ENCODE measurements at regions not wholly inside any gene's neighbourhood (a gene's known extent, or its start where the extent isn't known, plus 50 kb on each side); places are given as distances from the start of the nearest gene placed in this dataset.

DNA sequence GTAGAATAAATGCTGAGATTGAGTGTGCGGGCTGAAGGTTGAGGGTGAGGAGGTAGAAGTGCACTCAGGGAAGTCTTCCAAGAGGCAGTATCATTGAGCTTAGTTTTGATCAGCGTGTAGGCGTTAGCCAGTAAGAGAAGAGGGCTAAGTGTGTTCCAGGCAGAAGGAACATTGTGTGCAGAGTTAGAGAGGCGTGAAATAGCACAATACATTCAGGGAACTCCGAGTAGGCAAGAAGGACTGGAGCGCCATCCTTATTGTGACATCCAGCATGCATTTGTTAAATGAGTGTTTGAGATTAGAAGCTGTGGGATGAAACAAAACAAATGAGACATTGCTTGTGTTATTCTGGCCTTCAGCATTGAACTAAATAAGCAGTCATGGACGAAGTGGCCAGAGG, 140.9 kb upstream of the MKLN1 start:
- Histone ChIP-seq H3K4me2 (ENCODE audit: insufficient read depth, low read length) (no peak overlapping the region), H3K4me3 (replicated peaks in 1 of 3; ENCODE audit: insufficient read depth in 1 of 3, low read depth in 1 of 3, low read length in 3 of 3) (no peak overlapping the region), H3K79me2 (ENCODE audit: control insufficient read depth, insufficient read depth, low read length) (no peaks in the 10 kb centered on the region), H2AFZ (ENCODE audit: low read depth, low read length) (no peak overlapping the region), H3K9me3 (replicated peaks; ENCODE audit: control insufficient read depth, insufficient read depth, low read length) (no peaks in the 10 kb centered on the region), H3K4me1 (ENCODE audit: control insufficient read depth, extremely low read depth, insufficient read depth, low read length) (peaks cover 5% of the 10 kb centered on the region), H3K36me3 (ENCODE audit: control insufficient read depth in 2 of 2, extremely low read depth in 1 of 2, insufficient read depth in 2 of 2, low read length in 2 of 2) (no peaks in the 10 kb centered on the region), H3K27me3 (ENCODE audit: control insufficient read depth in 2 of 2, insufficient read depth in 2 of 2, low read length in 2 of 2) (no peaks in the 10 kb centered on the region), H3K9me1 (replicated peaks; ENCODE audit: control insufficient read depth, extremely low read depth, insufficient read depth, low read length) (no peaks in the 10 kb centered on the region), H3K9ac (replicated peaks; ENCODE audit: extremely low read depth, insufficient read depth, low read length) (no peak overlapping the region), H4K20me1 (replicated peaks; ENCODE audit: control insufficient read depth, extremely low read depth, insufficient read depth, low read length) (no peaks in the 10 kb centered on the region), H3K27ac (ENCODE audit: insufficient read depth, low read depth, low read length) (no peak overlapping the region)
- dilution Hi-C loops (cut with MboI; ENCODE audit: extremely low pct_ligation_motif_present, low sequenced_read_pairs) (no loop called here), intact Hi-C loops (cut with micrococcal nuclease) (no loop called here)
- POLR2A ChIA-PET = no interaction called here
- BruUV-seq (replicated peaks) = no TSS peak
- TF ChIP-seq POLR2AphosphoS5 (IDR thresholded peaks at IDR 0.05; ENCODE audit: insufficient read depth, low read depth, low read length) = no peak
- TF ChIP-seq, protein P1, sequence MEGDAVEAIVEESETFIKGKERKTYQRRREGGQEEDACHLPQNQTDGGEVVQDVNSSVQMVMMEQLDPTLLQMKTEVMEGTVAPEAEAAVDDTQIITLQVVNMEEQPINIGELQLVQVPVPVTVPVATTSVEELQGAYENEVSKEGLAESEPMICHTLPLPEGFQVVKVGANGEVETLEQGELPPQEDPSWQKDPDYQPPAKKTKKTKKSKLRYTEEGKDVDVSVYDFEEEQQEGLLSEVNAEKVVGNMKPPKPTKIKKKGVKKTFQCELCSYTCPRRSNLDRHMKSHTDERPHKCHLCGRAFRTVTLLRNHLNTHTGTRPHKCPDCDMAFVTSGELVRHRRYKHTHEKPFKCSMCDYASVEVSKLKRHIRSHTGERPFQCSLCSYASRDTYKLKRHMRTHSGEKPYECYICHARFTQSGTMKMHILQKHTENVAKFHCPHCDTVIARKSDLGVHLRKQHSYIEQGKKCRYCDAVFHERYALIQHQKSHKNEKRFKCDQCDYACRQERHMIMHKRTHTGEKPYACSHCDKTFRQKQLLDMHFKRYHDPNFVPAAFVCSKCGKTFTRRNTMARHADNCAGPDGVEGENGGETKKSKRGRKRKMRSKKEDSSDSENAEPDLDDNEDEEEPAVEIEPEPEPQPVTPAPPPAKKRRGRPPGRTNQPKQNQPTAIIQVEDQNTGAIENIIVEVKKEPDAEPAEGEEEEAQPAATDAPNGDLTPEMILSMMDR (IDR thresholded peaks at IDR 0.05; ENCODE audit: extremely low read depth in 1 of 2, insufficient read depth in 1 of 2, low read depth in 1 of 2, low read length in 2 of 2) = no peak
- TF ChIP-seq FOS (IDR thresholded peaks at IDR 0.05; ENCODE audit: borderline replicate concordance, insufficient read depth, low read length) = no peak
- no peak for TF ChIP-seq GATA2 (IDR thresholded peaks at IDR 0.05; ENCODE audit: insufficient read depth, insufficient read length, low read depth, low read length)
- no peak for TF ChIP-seq JUN (IDR thresholded peaks at IDR 0.05; ENCODE audit: borderline replicate concordance, insufficient read depth, insufficient read length, low read depth)
- no peak for TF ChIP-seq POLR2A (IDR thresholded peaks at IDR 0.05; ENCODE audit: low read depth, low read length)
- no peak for TF ChIP-seq MYC (IDR thresholded peaks at IDR 0.05; ENCODE audit: low read depth, low read length)
- no peak for TF ChIP-seq EZH2 (IDR thresholded peaks at IDR 0.05; ENCODE audit: borderline replicate concordance, low read depth, low read length, severe bottlenecking)
- FAIRE-seq (no peak), DNase-seq (ENCODE audit: low read depth, low spot score) (no peak)
- CTCF ChIA-PET = no interaction called here
